Kidney (tissue), 13 donors: ENCODE measurements at regions not wholly inside any gene's neighbourhood (a gene's known extent, or its start where the extent isn't known, plus 50 kb on each side); places are given as distances from the start of the nearest gene placed in this dataset.
A peak's percentile ranks its signal among the peaks of the same experiment; 100 is the strongest.

Source experiments
- DNase-seq, 5 donors: peaks; one replicate each; pipeline ENCODE4 v3.0.0-alpha.2; 2013 to 2020
- FAIRE-seq: peaks from 2 replicates; lab custom pipeline; 2012; peaks lifted over from hg19 to GRCh38; lab: Jason Lieb, UNC
- H3K27ac ChIP-seq, 2 donors: one replicate each; pipeline ENCODE4 v1.7.0; 2013; ENCODE audit warnings: low read depth in 2 of 2, low read length in 2 of 2, inconsistent platforms in 1 of 2
- H3K27me3 ChIP-seq: one replicate; pipeline ENCODE4 v1.7.1; 2013; ENCODE audit warnings: low read length, inconsistent platforms; ENCODE audit not compliant: control insufficient read depth, insufficient read depth
- H3K36me3 ChIP-seq, 3 donors: one replicate each; pipeline versions ENCODE4 v1.7.0 to v1.7.1; 2013; ENCODE audit warnings: low read length in 3 of 3, control low read depth in 1 of 3, inconsistent platforms in 1 of 3; ENCODE audit not compliant: insufficient read depth in 3 of 3, control insufficient read depth in 2 of 3
- H3K4me1 ChIP-seq, 3 donors: one replicate each; pipeline versions ENCODE4 v1.7.0 to v1.7.1; 2013; ENCODE audit warnings: low read length in 3 of 3, inconsistent platforms in 1 of 3, low read depth in 1 of 3; ENCODE audit not compliant: control insufficient read depth in 2 of 3, insufficient read depth in 2 of 3
- H3K4me3 ChIP-seq, 3 donors: one replicate each; pipeline versions ENCODE4 v1.7.0 to v1.8.1; 2013; ENCODE audit warnings: low read length in 3 of 3, control low read depth in 1 of 3, inconsistent platforms in 1 of 3
- H3K9ac ChIP-seq, 3 donors: one replicate each; pipeline versions ENCODE4 v1.7.0 to v1.7.1; 2013; ENCODE audit warnings: low read length in 3 of 3, control low read depth in 1 of 3, inconsistent platforms in 1 of 3
- H3K9me3 ChIP-seq, 3 donors: one replicate each; pipeline versions ENCODE4 v1.7.0 to v1.7.1; 2013; ENCODE audit warnings: low read length in 3 of 3, control low read depth in 1 of 3, inconsistent platforms in 1 of 3; ENCODE audit not compliant: control insufficient read depth in 2 of 3, insufficient read depth in 1 of 3
- intact Hi-C: fragments of 100-400 bp; cut with DNase I; formaldehyde crosslinking; loops from one replicate; pipeline ENCODE4 v1.11.1; 2022
- TF ChIP-seq, protein P1 (sequence below): IDR thresholded peaks from 3 replicates; pipeline ENCODE4 v1.5.1; 2012; ENCODE audit warnings: mild to moderate bottlenecking, moderate library complexity, borderline replicate concordance; ENCODE audit not compliant: insufficient read depth; ENCODE audit errors: extremely low read depth
- donor health status: control.
- donor health status: control.
- donor health status: control.
- donor health status: control.
- donor health status: control.
- donor health status: DM: yes; HTN: yes; CAD: no.
- donor health status: Normal renal cell carcinoma (clear cell type).

DNA sequence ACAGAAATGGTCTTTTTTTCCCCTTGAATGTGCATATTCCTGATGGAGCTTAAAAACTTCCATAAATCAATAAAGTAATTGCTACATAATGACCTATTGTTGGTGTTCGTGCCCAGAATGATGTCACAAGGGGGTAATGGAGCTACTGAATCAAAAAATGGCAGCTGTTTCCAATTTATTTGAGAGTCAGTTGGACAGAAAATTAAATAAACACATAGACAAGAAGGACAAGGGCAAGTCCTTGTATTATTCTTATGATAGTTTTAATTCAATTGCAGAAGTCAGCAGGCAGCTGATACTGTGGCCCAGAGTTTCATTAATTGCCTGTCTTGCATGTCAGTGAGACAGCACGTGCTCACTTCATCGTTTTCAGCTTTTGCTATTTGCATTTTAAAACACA is 473.5 kb downstream of the ETNK1 start:
- TF ChIP-seq, protein P1, sequence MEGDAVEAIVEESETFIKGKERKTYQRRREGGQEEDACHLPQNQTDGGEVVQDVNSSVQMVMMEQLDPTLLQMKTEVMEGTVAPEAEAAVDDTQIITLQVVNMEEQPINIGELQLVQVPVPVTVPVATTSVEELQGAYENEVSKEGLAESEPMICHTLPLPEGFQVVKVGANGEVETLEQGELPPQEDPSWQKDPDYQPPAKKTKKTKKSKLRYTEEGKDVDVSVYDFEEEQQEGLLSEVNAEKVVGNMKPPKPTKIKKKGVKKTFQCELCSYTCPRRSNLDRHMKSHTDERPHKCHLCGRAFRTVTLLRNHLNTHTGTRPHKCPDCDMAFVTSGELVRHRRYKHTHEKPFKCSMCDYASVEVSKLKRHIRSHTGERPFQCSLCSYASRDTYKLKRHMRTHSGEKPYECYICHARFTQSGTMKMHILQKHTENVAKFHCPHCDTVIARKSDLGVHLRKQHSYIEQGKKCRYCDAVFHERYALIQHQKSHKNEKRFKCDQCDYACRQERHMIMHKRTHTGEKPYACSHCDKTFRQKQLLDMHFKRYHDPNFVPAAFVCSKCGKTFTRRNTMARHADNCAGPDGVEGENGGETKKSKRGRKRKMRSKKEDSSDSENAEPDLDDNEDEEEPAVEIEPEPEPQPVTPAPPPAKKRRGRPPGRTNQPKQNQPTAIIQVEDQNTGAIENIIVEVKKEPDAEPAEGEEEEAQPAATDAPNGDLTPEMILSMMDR = no peak
- DNase-seq (peak in 2 of 5 donors; percentile 9 to 21), FAIRE-seq (no peak)
- no peaks in the 10 kb centered on the region for H3K36me3 ChIP-seq
- H3K9ac ChIP-seq = no peak overlapping the region
- H3K27ac ChIP-seq = no peak overlapping the region
- intact Hi-C loops = no loop called here
- no peak overlapping the region for H3K4me3 ChIP-seq
- no peaks in the 10 kb centered on the region for H3K9me3 ChIP-seq
- H3K27me3 ChIP-seq = no peaks in the 10 kb centered on the region
- H3K4me1 ChIP-seq = no peaks in the 10 kb centered on the region

DNA sequence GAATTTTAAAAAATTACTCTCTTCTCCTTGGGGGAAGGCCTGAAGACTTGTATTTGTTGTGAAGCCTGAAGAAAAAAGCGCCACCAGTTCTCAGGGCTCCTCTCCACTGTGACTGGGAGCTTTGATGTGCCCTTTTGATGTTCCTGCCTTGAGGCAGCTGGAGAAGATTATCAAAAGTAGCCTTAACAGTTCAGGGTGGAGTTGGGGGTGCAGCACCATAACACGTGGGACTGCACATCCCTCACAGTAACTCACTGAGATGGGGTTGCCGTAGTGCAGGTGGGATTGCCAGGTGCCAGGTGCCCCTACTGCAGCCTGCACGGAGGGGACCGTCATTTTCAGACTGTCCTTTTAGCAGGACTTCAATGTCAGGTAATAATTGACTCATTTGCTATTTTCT is 474.1 kb downstream of the ETNK1 start:
- Histone ChIP-seq H3K4me3 (no peak overlapping the region), H3K27ac (no peak overlapping the region), H3K4me1 (no peaks in the 10 kb centered on the region), H3K9me3 (no peaks in the 10 kb centered on the region), H3K36me3 (no peaks in the 10 kb centered on the region), H3K9ac (no peak overlapping the region), H3K27me3 (no peaks in the 10 kb centered on the region)
- intact Hi-C loops = no loop called here
- FAIRE-seq (no peak), DNase-seq (no peak)
- TF ChIP-seq, protein P1 = no peak

DNA sequence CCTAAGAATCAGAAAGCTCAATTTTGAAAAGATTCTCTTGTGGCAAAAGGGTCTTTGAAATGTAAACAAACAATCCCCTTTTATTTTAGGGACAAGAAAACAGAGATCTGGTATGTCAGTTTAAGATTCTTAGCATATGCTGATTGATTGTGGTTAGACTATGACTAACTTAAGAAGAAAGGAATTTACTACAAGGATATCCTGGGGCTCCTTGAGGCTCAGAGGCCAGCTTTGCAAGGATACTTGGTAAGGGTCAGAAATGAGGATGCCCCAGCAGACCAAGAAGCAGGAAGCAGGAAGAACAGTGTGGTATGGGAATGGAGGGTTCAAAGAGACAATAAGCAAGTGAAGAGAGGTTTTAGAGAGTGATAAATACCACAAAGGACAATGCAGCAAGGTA is 474.6 kb downstream of the ETNK1 start:
- DNase-seq = no peak
- H3K36me3 ChIP-seq = no peaks in the 10 kb centered on the region
- H3K9me3 ChIP-seq = no peaks in the 10 kb centered on the region
- no peaks in the 10 kb centered on the region for H3K4me1 ChIP-seq
- no peaks in the 10 kb centered on the region for H3K27me3 ChIP-seq
- TF ChIP-seq, protein P1 = no peak
- no peak overlapping the region for H3K27ac ChIP-seq
- intact Hi-C loops = no loop called here
- H3K9ac ChIP-seq = no peak overlapping the region
- H3K4me3 ChIP-seq = no peak overlapping the region
- no peak for FAIRE-seq

DNA sequence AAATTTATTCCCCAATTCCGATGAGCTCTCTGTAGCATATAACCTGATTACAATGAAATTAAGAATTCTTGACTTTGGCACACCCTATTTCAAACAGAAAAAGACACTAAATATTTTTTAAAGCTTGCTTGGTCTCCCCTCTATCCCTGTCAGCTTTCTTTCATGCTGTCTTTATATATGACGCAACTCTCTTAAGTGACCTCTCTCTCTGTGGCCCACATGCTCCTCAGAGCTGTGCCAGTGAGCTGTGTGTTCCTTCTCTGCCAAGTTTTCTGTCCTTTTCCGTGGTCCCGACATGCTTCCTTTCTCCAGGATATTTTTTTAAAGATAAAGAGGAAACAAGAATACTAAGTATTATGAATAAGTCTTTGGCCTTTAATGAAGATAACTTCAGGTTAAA is 484.0 kb downstream of the ETNK1 start:
- Histone ChIP-seq H3K9me3 (no peaks in the 10 kb centered on the region), H3K27ac (no peak overlapping the region), H3K4me1 (no peaks in the 10 kb centered on the region), H3K4me3 (no peak overlapping the region), H3K9ac (no peak overlapping the region), H3K27me3 (no peaks in the 10 kb centered on the region), H3K36me3 (no peaks in the 10 kb centered on the region)
- TF ChIP-seq, protein P1 = no peak
- FAIRE-seq (no peak), DNase-seq (no peak)
- intact Hi-C loops = no loop called here
